Right cardiac atrium (tissue), 5 donors: ENCODE measurements at regions not wholly inside any gene's neighbourhood (a gene's known extent, or its start where the extent isn't known, plus 50 kb on each side); places are given as distances from the start of the nearest gene placed in this dataset.
"Not testable (repeated sequence)": the region's sequence is repeated elsewhere in the genome, so short reads cannot be mapped to it uniquely, and the experiment has no call there.

Experiments
- ATAC-seq, 2 donors: fragments of 200-7000 bp; cut with Tn5 transposase; one replicate each; pipeline versions ENCODE4 v1.8.0 to v1.9.1; 2020; ENCODE audit warnings: moderate library complexity in 2 of 2, mild to moderate bottlenecking in 1 of 2
- DNase-seq, 3 donors: peaks; one replicate each; pipeline ENCODE4 v3.0.0-alpha.2; 2020
- H3K27ac ChIP-seq: one replicate; pipeline ENCODE4 v1.5.1; 2013; ENCODE audit warnings: mild to moderate bottlenecking, low read length, control low read depth, moderate library complexity
- H3K27me3 ChIP-seq: one replicate; pipeline ENCODE4 v1.6.1; 2013; ENCODE audit not compliant: control insufficient read depth, insufficient read depth
- H3K4me1 ChIP-seq: one replicate; pipeline ENCODE4 v1.6.1; 2013; ENCODE audit warnings: low read length; ENCODE audit not compliant: control insufficient read depth, insufficient read depth
- H3K4me3 ChIP-seq: one replicate; pipeline ENCODE4 v1.5.1; 2013; ENCODE audit warnings: low read length, control low read depth
- H3K9me3 ChIP-seq: one replicate; pipeline ENCODE4 v1.6.1; 2013; ENCODE audit warnings: low read length; ENCODE audit not compliant: control insufficient read depth
- WGBS: extraction: QIAGEN DNeasy Blood & Tissue Kit; methylation state at CpG from one replicate; pipeline ENCODE4 v1.1.7; 2013; 5-methylcytosine and 5-hydroxymethylcytosine counted together
- intact Hi-C, 4 donors: fragments of 100-400 bp; cut with DNase I; formaldehyde crosslinking; loops; one replicate each; pipeline versions ENCODE4 v1.11.0 to v1.14.0; 2022 to 2023
- donor health status: healthy with polysubstance abuse.
- donor health status: DM: no; HTN: yes; CAD: no.
- donor health status: DM: no; HTN: no; CAD: no.
- donor health status: DM: no; HTN: yes; CAD: no; lungs with severe emphysema.
- donor health status: DM: yes; HTN: yes; CAD: no.

DNA sequence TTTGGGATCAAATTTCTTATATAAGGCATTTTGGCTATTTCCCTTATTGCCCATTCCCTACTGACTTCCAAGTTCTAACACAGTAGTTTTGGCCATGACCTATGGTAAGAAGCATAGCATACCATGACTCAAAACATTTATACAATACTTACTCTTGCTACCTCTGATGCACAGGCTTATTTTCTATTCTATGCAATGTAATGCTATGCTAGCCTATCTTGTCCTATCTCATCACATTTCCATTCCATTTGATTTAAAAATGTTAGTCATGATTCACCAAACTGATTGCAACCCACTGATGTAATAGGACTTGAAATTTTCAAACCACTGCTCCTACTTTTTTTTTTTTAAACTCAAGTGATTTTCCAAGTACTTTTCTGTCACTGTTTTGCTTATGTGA lies 658.5 kb downstream of the TYW1 start:
- Histone ChIP-seq H3K27me3 (no peaks in the 10 kb centered on the region), H3K27ac (no peak overlapping the region), H3K4me1 (peaks cover 2% of the 10 kb centered on the region), H3K9me3 (no peaks in the 10 kb centered on the region), H3K4me3 (no peak overlapping the region)
- ATAC-seq = no peak
- no peak for DNase-seq
- intact Hi-C loops = no loop called here

DNA sequence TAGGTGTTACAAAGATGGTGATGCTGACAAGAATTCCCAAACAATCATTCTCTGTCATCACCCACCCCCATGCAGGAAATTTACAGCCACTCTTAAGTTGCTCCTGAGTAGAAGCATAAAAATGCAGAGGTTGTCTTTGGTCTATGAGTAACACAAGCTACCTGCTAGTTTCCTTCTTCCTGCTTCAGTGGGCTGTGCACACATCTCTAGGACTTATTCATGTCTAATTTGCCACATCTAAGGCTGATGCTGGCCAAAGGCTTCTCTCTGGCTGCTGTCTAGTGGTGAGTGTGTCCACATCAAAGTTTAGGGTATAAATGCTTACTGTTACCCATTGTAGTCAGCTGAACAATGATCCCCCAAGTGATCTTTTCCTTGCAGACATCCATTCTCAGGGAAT lies 662.5 kb downstream of the TYW1 start:
- ATAC-seq = no peak
- Histone ChIP-seq H3K4me3 (no peak overlapping the region), H3K27ac (no peak overlapping the region), H3K27me3 (no peaks in the 10 kb centered on the region), H3K9me3 (no peaks in the 10 kb centered on the region), H3K4me1 (peaks cover 2% of the 10 kb centered on the region)
- intact Hi-C loops = no loop called here
- DNase-seq = no peak

- DNase-seq (no peak), ATAC-seq (no peak)
- Histone ChIP-seq H3K4me1 (no peaks in the 10 kb centered on the region), H3K27ac (no peak overlapping the region), H3K9me3 (no peaks in the 10 kb centered on the region), H3K4me3 (no peak overlapping the region), H3K27me3 (no peaks in the 10 kb centered on the region)
- intact Hi-C loops = no loop called here
- WGBS = 83% methylated on average over 1 of the region's 1 CpG
Observed at GRCh38 chr7:67662804-67663203, 666.2 kb downstream of the TYW1 start.

- intact Hi-C loops = no loop called here
- no peaks in the 10 kb centered on the region for H3K9me3 ChIP-seq
- no peaks in the 10 kb centered on the region for H3K27me3 ChIP-seq
- H3K4me1 ChIP-seq = no peaks in the 10 kb centered on the region
- DNase-seq = no peak
- no peak overlapping the region for H3K4me3 ChIP-seq
- no peak for ATAC-seq
- no peak overlapping the region for H3K27ac ChIP-seq
- 72% methylated on average over 1 of the region's 1 CpG for WGBS
Observed at GRCh38 chr7:67663644-67664043, 667.0 kb downstream of the TYW1 start.

DNA sequence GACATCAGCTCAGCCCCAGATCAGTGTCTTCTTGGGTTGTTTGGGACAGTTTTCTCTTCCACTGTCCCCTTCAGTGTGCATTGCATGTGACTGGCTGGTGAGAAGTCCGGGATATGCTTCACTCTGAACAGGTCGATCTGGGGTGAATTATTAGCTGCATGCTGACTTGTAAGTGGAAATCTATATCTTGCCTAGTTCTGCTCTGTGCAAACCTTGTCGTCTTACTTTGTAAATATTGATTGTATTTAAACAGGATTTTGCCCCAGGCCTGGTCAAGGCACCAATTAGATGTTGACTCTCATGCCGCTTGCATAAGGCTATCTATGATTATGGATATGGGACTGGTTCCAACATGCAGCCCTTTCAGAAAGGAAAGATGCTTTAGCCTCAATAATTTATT lies 669.7 kb downstream of the TYW1 start:
- WGBS = 71% methylated on average over 4 of the region's 4 CpGs
- H3K4me1 ChIP-seq, ATAC-seq, intact Hi-C loops, H3K9me3 ChIP-seq, DNase-seq, H3K27ac ChIP-seq, H3K4me3 ChIP-seq, H3K27me3 ChIP-seq: not testable (repeated sequence)

DNA sequence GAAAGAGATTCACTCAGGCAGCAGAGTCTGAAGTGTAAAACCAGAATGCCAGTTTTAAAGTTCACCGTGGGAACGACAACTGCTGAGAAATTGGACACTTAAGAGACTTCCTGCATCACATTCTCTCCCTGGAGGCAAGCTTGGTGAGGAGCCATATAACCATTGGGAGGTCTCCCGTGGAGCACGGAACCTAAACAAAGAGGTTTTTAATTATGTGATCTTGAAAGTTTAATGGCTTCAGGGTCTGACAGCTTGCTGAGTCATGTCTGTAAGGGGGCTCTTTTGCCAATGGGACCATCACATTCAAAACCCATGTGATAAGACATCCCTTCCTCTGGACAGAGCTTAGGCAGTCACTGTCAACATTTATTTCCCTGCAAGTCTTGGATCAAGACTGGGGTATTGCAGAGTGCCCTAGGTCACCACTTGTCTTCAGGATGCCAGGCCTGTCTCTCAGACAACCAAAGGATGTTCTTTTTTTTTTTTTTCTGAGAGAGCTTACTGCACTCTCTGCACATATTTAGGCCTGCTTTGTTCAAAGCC lies 674.4 kb downstream of the TYW1 start:
- Histone ChIP-seq H3K4me1 (no peaks in the 10 kb centered on the region), H3K27ac (no peak overlapping the region), H3K4me3 (no peak overlapping the region), H3K27me3 (no peaks in the 10 kb centered on the region), H3K9me3 (no peaks in the 10 kb centered on the region)
- DNase-seq (no peak), ATAC-seq (no peak)
- 64% methylated on average over 4 of the region's 4 CpGs for WGBS
- intact Hi-C loops = no loop called here

DNA sequence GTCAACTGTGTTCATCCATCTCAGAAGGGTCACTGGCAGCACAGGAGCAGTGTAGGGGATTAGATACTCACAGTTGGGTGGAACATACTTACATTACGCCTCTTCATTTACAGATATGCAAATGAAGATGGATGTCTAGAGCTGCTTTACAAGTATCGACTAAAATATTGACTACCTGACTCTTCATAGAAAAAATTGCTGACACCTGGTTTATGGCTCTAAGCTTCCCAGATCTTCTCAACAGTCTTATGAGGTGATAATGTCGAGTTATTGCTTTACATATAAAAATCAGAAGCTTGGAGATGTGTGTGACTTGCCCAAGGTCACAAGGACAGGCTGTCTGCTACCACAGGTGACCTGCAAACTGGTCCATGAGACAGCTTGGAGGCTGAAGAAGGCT lies 677.2 kb downstream of the TYW1 start:
- 75% methylated on average over 3 of the region's 3 CpGs for WGBS
- ATAC-seq (no peak), DNase-seq (no peak)
- no peaks in the 10 kb centered on the region for H3K27me3 ChIP-seq
- H3K27ac ChIP-seq = no peak overlapping the region
- H3K9me3 ChIP-seq = no peaks in the 10 kb centered on the region
- intact Hi-C loops = no loop called here
- no peaks in the 10 kb centered on the region for H3K4me1 ChIP-seq
- H3K4me3 ChIP-seq = no peak overlapping the region

- intact Hi-C loops, H3K27ac ChIP-seq, H3K4me1 ChIP-seq, DNase-seq, H3K9me3 ChIP-seq, ATAC-seq, H3K27me3 ChIP-seq, H3K4me3 ChIP-seq: not testable (repeated sequence)
- 86% methylated on average over 5 of the region's 5 CpGs for WGBS
Observed at GRCh38 chr7:67674862-67675261, 678.2 kb downstream of the TYW1 start.

GRCh38 chr7:67675971-67676370 lies 679.3 kb downstream of the TYW1 start:
- no peak for ATAC-seq
- intact Hi-C loops = no loop called here
- 38% methylated on average over 2 of the region's 2 CpGs for WGBS

DNA sequence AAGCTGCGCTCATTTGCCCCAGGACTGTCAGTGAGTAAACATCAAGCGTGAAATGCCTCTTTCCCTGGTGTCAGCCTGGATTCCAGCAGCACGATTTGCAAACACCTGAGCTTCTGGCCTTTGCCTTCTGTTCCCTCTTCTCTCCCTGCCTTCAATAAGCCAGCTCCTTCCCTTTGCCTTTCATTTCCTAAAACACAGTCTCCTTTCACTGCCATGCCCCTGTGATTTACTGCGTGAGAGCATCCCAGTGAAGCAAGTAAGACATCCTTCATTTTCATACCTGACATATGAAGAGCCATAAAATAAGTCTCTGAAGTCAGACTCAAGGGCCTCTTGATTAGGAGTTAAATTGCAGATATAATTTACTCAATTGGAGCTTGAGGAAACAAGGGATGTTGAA lies 681.8 kb downstream of the TYW1 start:
- intact Hi-C loops = no loop called here
- no peaks in the 10 kb centered on the region for H3K9me3 ChIP-seq
- H3K4me3 ChIP-seq = no peak overlapping the region
- WGBS = 67% methylated on average over 4 of the region's 4 CpGs
- ATAC-seq = no peak
- H3K27ac ChIP-seq = no peak overlapping the region
- no peaks in the 10 kb centered on the region for H3K4me1 ChIP-seq
- H3K27me3 ChIP-seq = no peaks in the 10 kb centered on the region
- DNase-seq = no peak

More at GRCh38 chr7:67675971-67676370, 679.3 kb downstream of the TYW1 start:
- no peak for DNase-seq
- no peak overlapping the region for H3K4me3 ChIP-seq
- H3K27me3 ChIP-seq = no peaks in the 10 kb centered on the region
- H3K9me3 ChIP-seq = no peaks in the 10 kb centered on the region
- H3K27ac ChIP-seq = no peak overlapping the region
- no peaks in the 10 kb centered on the region for H3K4me1 ChIP-seq

DNA sequence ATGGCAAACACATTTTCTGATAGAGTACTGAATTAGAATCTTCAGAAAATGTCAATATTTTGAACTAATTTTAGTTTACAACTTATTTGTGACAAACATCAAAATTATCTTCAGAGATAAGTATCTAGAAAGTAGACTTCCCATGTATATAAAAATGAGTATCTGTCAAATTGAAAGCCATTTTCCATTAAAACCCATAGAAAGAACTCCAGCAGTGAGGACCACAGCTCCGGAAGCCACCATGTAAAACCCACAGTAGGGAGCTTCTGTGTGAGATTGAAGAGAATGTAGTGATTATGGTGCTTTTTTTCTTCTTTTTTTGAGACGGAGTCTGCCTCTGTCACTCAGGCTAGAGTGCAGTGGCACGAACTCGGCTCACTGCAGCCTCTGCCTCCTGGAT lies 687.0 kb downstream of the TYW1 start:
- Histone ChIP-seq H3K4me3 (no peak overlapping the region), H3K4me1 (no peaks in the 10 kb centered on the region), H3K27ac (no peak overlapping the region), H3K9me3 (no peaks in the 10 kb centered on the region), H3K27me3 (no peaks in the 10 kb centered on the region)
- ATAC-seq (no peak), DNase-seq (no peak)
- intact Hi-C loops = no loop called here
- WGBS = 63% methylated on average over 4 of the region's 4 CpGs

GRCh38 chr7:67690700-67691099 lies 694.1 kb downstream of the TYW1 start:
- Histone ChIP-seq H3K9me3 (no peaks in the 10 kb centered on the region), H3K27me3 (no peaks in the 10 kb centered on the region), H3K4me1 (no peaks in the 10 kb centered on the region), H3K27ac (no peak overlapping the region), H3K4me3 (no peak overlapping the region)
- ATAC-seq = no peak
- DNase-seq = no peak
- 84% methylated on average over 1 of the region's 1 CpG for WGBS
- intact Hi-C loops = no loop called here
